NB4 (cell line): ENCODE measurements at regions not wholly inside any gene's neighbourhood (a gene's known extent, or its start where the extent isn't known, plus 50 kb on each side); places are given as distances from the start of the nearest gene placed in this dataset.

ENCODE experiments used
- CTCF ChIP-seq: IDR thresholded peaks from one replicate; pipeline ENCODE4 v1.5.1; 2012; ENCODE audit warnings: low read depth, low read length
- MAX ChIP-seq: IDR thresholded peaks from 2 replicates; pipeline ENCODE4 v1.6.1; 2011; ENCODE audit warnings: low read depth, low read length
- MYC ChIP-seq: IDR thresholded peaks from 2 replicates; pipeline ENCODE4 v1.6.1; 2011; ENCODE audit warnings: low read depth, low read length
- POLR2A ChIP-seq: IDR thresholded peaks from 2 replicates; pipeline ENCODE4 v1.6.1; 2011; ENCODE audit warnings: mild to moderate bottlenecking; ENCODE audit not compliant: insufficient read length; ENCODE audit errors: extremely low read depth

- TF ChIP-seq CTCF: no peak
- no peak for TF ChIP-seq POLR2A
- no peak for TF ChIP-seq MAX
- no peak for TF ChIP-seq MYC
Observed at GRCh38 chr7:23960361-23960760, 250.3 kb downstream of the STK31 start.
